ENCODE measurements at regions not wholly inside any gene's neighbourhood (a gene's known extent, or its start where the extent isn't known, plus 50 kb on each side); places are given as distances from the start of the nearest gene placed in this dataset.

DNA sequence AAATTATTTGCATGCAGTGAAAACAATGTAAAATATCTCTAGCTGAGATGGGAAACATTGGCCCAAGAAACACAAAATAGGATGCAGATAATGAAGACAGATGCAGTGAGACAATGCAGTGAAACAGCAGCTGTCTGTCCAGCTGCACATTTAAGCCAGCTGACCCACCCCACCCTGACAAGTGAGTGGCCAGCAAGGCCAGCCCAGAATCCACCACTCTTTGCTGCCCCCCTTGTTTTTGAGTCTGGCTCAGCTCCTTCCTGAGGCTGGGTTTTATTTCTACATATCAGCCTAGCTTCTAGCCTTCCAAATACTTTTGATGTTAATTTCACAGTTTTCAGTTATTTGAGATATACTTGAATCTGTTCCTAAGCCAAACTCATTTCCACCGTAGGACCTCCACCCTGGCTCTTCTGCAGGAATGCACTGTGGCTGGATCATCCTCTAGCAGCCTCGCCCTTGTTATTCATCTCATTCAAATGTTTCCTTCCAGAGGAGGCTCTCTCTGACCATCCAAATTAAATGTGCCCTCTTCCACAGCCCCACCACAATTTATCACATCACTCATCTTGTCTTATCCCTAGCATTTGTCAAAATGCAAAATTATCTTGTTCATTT is 154.1 kb upstream of the POU2AF2 start:
- DNase-seq = no peak

DNA sequence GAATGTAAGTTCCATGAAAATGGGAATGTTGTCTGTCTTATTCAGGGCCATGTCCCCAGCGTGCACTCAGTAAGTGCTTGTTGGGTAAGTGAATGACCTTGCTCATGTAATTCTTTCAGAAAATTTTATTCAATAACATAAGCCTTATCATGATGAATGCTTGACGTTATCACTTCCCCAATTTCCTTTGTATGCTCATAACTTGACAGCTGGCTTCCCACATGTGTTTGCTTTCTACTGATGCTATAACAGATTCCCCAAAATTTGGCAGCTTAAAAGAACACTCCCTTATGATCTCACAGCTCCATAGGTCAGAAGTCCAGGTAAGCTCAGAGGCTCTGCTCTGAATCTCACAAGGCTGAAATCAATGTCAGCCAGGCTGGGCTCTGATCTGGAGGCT is 155.8 kb upstream of the POU2AF2 start:
- no peak for DNase-seq

DNA sequence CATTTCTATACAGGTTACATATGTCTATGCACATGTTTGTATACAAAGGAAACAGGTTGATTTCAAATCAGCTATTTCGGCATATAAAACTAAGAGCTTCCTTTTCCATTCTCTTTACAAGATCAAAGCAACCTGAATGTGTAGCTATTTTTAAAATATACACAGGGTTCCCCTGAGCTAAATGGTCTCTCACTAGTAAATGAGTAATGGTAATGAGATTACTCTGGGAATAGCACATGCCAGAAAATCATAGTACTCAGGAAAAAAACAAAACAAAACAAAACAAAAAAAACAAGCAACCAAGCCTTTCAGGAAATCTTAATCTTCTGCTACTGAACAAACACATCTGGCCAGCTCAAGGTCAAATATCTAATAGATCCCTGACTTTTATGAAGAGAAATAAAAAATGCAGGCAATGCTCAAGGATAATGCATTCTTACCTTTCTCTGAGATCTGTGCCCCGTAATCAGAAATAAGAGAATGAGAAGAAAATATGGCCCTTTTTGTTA is 156.6 kb upstream of the POU2AF2 start:
- DNase-seq = no peak

DNA sequence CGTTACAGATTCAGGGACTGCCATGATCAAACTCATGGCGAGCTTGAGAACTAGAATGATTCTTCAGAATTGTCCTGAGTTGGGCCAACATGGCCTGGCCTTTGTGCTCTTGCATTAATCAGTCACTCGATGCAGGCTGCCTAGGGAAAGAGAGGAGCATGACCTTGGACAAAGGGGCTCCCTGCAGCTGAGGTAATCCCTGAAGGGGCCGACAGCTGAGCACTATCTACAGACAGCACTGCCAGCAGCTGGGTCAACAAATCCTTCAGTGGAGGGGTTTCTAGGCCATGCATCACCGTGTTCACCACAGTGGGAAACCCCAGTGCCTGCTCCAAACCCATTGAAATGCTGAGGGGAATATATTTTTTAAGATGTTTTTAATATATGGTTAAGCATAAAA is 159.5 kb upstream of the POU2AF2 start:
- no peak for DNase-seq

DNA sequence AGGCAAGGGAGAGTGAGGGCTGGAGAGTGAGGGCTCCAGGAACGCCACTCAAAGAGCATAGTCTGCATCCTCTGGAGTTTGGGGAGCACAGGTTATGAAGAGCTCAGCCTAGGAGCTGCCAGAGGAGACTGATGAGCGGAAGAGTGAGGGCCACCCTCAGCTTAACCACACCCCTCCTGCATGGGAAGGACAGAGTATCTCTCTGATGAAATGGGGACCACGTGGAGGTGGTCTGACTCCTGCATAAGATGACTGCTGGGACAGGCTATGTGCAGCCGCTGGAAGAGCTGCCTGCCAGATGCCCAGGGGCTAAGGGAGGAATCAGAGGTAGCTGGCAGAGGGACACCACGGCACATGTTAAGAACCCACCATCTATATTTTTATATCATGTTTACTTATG is 162.9 kb upstream of the POU2AF2 start:
- DNase-seq = no peak

DNA sequence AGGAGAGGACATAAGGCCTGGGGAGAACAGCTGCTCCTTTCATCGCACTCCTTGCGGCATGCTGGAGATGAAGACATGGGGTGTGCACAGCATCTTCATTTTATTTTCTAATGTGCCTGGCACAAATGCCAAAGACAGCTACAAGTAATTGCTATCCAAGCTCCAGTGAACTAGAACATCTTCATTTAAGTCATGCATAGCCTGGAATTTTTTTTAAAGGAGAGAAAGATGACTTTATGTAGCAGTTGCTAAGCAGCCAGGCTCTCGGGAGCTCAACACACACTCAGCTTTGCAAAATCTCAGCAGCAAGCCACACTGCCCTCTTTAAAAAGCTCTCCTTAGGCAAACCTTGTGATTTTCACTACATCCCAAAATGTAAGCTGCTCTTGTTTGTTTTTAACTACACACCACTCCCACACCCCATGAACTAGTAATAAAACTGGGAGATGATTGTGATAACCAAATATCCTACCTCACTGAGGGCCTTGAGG is 164.5 kb upstream of the POU2AF2 start:
- DNase-seq = no peak

DNA sequence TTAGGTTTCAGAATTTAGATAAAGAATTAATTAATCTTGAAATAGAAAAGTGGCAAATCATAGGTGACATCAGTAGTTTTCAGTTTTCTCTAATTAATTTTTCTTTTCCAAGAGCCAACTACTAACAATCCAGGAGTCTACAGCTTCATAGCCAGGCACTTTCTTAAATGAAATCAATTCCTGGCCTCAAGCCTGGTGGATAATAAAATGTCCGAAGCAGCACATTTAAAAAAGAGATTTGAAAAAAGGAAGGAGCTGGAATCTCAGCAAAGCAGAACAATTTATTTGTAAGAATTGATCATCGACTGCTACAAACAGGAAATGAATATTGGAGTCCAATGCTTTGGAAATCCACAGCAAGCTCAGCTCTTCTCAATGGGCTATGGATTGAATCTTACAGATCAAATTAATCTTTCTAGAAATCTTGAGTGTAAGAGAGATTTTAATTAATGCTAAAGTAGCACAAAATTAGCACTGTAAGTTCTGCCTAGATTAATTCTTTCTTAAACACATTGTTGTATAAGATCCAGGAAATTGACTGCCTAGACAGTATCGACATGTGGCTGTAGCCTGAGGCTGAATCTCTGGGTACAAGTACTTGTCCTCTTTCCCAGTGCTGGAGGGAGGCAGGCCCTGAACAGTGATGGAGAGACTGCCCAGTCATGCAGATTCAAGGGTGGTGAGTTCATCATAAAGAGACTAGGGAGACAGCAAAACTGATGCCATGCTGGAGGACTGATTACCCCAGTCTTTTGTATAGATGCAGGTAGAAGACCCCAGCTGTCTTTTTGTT is 167.8 kb upstream of the POU2AF2 start:
- DNase-seq = no peak

DNA sequence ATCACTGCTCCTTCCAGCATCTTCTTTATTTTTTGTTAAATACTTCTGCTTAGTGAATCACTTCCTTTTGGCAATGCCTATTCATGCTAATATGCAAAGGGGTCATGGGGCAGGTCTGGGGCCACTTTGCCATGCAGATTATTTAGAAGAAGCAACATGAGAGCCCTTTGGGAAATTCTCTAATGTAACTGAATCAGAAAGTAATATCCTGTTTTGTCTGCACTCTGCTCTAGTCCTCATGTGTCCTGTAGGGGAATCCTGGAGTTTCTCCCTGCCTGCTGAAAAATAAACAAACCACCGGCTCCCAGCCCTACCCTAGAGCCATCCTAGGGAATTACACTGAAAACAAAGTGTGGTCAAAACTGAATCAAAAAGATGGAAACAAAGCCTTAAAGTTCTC is 176.5 kb upstream of the POU2AF2 start:
- DNase-seq = peak; percentile 16

DNA sequence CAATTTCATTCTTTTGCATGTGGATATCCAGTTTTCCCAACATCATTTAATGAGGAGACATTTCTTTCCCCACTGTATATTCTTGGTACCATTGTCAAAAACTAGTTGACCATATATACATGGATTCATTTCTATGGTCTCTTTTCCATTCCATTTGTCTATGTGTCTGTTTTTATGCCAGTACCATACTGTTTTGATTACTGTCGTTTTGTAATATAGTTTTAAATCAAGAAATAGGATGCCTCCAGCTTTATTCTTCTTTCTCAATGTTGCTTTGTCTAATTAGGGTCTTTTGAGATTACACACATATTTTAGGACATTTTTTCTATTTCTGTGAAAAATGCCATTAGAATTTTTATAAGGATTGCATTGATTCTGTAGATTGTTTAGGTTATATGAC is 177.5 kb upstream of the POU2AF2 start:
- no peak for DNase-seq

DNA sequence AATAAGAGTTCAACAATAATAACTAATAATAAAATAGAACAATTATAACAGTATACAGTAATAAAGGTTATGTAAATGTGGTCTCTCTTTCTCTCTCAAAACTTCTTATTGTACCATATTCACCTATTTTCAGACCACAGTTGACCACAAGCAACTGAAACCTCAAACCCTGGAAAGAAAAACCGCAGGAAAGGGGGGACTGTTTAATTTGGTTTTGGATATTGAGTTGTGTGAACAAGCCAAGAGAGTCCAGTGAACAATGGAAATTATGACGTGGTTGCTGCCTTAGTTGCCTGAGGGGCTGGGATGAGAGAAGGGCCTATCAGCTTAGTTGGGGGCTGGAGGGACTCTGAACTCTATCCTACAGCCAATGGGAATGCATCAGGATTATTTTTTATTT is 178.7 kb upstream of the POU2AF2 start:
- peak; percentile 12 for DNase-seq

DNA sequence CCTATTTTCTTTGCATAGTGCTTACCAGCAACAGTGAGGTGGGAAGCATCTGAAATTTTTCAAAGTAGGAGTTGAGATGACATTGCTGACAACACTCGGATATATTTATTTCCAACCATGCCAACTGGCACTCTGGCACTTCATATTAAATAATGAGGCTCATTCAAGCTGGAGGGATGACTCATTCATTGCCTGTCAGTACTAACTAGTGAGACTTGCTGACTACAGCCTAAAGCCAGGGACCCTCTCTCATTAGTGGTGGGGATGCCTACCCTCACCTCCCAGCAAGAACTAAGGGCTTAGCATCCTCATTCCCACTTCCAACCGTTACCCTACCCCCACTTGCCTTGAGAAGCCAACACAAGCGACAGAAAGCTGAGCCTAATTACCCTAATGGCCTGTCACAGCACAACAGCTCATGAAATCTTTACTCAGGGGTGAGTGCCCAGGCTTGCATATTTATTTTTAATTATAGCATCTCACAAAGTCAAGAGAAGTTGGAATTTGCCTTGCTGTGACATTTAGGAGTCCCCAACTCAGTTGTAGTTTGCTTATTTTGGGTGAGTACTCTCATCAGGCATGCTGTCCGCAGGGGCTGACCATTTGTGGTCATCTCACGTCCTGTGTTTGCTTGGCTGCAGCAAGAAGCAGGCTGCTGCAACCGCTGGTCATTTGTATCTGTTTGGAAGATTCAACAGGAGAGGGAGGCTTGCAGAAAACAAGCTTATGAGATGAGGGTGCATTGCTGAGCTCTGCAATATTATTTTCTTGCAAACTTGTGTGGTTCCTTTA is 181.6 kb upstream of the POU2AF2 start:
- DNase-seq = no peak

DNA sequence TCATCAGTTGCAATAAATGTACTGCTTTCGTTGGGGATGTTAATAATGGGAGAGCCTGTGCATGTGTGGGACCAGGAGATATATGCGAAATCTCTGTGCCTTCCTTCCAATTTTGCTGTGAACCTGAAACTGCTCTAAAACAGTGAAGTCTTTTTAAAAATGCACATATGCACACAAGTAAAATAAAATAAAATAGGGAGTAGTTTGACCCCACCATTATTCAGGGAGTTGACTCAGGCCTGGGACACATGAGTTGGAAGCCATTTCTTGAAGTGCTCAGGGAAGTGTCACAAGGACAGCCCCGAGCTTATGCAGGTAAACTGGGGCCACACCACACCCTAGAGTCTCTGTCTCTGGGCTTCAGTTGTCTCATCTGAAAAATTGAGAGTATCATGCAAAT is 183.1 kb upstream of the POU2AF2 start:
- no peak for DNase-seq

DNA sequence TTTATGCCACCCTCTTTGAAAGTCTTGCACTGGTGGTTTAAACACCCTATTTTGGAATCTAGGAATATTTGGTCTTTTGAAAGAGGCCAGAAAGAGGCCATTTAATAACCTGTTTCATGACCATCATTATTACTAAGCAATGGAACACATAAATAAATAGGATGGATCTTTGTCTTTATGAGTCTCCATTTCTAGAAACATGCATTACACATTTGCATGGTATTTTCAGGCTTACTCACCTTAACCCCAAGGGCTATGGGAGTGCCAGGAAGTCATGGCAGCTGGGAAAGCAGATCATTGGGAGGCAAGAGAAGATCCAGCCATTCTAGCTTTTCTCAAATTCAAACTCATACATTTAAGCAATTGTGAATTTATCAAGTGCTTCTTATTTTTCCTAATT is 185.8 kb upstream of the POU2AF2 start:
- no peak for DNase-seq

DNA sequence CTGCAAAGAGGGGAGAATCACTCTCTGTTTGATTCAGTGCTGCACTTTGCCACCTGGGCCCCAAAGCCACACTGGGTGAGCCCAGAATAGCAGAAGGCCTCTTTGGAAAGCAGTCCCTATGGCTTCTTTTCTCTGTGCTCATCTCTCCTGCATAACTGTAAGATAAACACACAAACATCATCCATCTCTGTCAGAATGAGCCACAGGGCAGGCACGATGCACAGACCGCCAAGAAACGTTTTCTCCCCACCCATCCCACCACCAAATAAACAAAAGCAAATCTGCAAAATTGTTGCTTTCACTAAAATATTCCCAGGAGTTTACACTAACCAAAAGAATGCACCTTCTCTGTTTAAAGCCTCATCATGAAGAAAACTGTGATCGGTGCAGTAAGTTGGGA is 196.4 kb upstream of the POU2AF2 start:
- DNase-seq = no peak

DNA sequence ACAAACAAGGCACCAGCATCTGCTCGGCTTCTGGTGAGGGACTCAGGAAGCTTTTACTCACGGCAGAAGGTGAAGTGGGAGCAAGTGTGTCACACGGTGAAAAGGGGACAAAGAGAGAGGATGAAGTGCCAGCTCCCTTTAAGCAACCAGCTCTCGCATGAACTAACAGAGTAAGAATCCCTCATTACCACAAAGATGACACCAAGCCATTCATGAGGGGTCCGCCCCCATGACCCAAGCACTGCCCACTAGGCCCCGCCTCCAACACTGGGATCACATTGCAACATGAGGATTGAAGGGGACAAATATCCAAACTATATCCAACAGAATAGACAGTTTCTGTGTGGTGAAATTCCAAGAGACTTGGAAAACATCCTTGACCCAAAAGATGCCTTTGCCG is 198.2 kb upstream of the POU2AF2 start:
- peak; percentile 1 for DNase-seq

DNA sequence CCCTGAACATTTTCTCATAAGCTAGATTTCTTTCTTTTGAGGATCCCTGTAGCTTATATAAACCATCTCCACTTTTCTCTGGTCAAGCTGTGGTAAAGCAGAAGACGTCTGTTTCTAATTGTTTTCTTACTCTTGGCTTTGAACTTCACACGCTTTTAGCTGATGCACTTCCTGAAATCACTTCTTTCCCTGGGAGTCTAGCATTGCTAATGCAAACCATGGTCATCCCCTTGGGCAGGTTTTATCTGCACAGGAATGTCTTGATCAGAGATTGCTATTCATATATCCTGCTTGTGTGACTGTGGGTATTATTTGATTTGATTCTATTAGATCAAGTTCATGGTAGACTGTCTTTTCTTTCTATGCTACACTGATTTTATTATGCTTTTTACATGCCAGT is 199.2 kb upstream of the POU2AF2 start:
- no peak for DNase-seq

DNA sequence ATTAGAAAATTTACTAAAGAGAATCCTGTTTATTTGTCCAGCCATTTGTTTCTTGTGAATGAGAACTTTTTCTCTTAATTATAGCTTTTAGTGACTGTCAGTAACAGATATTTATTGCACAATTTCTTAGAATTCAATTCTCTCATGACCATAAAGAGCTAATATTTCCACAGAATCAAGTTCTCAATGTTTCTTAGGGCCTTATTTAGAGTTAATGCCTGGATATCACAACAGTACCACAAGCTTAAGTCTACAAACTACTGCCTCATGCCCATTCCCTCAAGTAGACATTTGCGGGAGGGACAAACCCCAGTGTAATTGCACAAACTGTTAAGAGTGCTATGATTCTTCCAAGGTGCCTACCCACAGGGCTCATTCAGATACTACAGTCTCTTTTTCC is 199.7 kb upstream of the POU2AF2 start:
- DNase-seq = no peak

DNA sequence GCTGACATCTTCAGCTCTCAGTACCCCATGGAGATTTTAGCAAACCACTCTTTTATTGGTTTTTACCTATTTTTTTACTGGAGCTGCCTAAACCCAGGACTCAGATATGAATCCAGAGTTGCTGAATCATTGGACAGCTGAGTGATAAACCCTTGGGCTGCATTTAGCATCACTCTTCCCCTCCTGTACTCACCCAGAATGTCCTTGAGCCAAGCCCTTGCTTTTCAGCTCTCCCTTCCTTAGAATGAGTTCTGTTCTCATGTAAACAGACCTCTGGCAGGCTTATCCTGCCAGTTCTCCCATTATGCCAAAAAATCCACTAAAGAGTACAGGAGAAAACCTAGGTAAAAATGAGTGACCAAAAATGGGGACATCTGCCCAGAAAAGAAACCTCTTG is 200.1 kb upstream of the POU2AF2 start:
- no peak for DNase-seq

DNA sequence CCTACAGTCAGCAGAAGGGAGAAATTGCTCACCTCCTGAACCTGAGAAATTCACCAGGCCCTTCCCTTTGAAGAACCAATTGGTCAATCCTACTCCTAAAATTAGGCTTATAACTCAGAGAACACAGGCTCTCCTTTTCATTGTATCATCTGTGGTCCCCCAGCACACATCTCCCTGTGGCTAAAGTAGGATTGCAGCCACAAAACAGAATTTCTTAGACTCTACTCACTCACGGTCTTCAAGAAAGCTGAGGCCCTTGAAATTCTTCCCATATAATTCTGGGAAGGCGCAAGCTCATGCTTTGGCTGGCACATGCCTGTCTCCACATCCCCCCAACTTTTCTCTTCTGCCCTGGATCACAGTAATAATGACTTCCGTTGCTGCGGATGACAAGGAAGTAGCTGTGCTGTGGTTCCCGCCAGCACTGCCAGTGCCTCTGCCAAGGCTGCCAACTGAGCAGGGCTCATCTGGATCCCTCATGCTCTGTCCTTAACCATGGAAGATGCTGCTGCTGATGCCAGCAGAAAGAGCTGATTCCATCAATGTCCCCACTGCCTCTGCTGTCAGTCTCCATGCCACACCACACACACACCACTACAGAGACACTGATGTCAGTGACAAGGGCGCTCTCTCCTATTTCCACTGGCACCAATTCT is 200.6 kb upstream of the POU2AF2 start:
- no peak for DNase-seq

DNA sequence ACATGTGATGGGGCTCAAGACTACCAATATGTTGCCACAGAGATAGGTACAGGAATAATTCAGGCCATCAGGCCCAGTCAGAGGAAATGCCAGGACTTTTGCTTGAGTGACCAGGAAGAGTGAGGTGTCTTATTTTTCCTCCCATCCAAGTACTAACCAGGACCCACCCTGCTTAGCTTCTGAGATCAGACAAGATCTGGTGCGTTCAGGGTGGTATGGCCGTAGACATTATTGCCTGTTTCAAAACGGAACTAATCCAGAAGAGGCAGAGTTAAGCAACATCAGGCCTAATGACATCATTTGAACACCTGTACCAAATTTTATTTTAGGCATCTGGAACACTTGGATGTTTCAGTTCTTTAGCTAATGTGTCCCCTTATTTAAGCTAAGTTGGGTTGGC is 205.5 kb upstream of the POU2AF2 start:
- peak; percentile 12 for DNase-seq

DNA sequence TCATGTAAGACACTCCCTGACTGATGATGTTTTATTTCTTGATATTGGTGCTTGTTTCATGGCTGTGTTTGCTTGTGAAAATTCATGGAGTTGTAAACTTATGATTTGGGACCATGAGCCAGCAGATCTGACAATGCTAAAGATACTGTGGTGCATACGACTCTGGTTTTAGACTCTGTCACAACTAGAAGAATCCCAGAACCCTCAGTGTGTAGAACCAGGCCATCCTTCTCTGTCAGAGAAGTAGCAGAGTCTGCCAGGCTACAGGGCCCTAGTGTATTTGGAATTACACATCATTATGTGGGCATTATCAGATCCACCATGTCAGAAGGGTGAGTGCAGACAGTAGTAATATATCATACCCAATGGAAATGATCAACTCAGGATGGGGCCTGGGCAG is 209.8 kb upstream of the POU2AF2 start:
- no peak for DNase-seq

DNA sequence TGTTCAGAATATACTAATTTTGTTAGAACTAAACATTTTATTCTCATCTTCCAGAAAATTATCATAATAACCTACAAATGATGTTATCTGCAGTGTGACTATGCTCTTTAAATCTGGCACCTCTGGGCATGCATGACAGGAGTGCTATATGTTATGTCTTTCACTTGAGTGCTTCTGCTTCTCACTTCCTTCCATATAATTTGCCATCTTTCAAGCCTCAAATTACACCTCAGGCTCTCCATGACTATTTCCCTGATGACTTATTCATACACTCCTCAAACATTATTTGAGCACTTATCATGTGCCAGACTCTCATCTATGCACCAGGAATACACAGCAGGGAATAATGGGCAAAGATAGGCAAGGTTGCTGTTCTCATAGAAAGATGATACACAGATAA is 219.3 kb upstream of the POU2AF2 start:
- no peak for DNase-seq

DNA sequence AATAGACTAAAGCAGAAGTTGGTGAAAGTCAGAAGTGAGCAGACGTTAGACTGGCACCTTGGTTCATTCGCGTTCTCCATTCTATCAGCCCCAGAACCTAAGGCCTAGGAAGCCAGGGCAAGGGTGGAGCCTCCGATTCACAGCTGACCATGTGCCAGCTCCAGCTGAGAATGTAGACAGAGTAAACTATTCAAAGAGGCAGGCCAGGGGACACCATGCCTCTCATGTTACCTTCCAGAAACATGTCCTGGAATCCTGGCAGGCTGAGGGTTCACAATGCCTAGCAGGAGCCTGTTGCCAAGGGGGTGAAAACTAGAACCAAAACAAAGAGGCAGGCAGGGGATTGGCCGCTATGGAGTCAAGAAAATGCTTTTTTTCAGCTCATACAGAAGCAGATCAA is 224.4 kb upstream of the POU2AF2 start:
- DNase-seq = no peak

Data from MV-4-11 (cell line).